ENCODE measurements at regions not wholly inside any gene's neighbourhood (a gene's known extent, or its start where the extent isn't known, plus 50 kb on each side); places are given as distances from the start of the nearest gene placed in this dataset.

DNA sequence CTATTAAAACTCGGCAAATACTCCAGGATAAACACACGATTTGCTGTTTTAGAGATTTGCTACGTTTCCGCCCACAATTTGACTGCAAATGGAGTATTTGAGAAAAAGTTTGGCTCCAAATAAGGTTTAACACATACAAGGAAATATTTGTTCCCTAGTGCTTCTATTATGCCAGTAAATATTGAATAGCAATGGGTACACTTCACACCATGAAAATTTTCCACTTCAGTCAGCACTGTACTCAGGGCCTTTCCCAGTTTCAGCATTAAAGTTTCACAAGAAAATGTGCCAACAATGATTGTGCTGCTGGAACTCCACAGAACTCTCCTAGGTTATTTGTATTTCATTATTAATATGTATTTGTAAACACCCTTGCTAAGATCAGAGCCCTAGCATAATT, 498.0 kb downstream of the TBL1XR1 start:
- Histone ChIP-seq H3K27ac (ENCODE audit: low read depth, low read length) (no peak overlapping the region), H3K4me3 (ENCODE audit: low read depth in 1 of 2, low read length in 2 of 2) (no peak overlapping the region), H3K36me3 (ENCODE audit: insufficient read depth, low read length) (no peaks in the 10 kb centered on the region), H3K9me3 (ENCODE audit: low read length) (no peaks in the 10 kb centered on the region), H3K27me3 (ENCODE audit: control insufficient read depth in 1 of 2, insufficient read depth in 2 of 2, low read length in 2 of 2) (no peaks in the 10 kb centered on the region), H3K4me1 (ENCODE audit: insufficient read depth, low read length) (no peaks in the 10 kb centered on the region), H3K9ac (ENCODE audit: low read length) (no peak overlapping the region)

DNA sequence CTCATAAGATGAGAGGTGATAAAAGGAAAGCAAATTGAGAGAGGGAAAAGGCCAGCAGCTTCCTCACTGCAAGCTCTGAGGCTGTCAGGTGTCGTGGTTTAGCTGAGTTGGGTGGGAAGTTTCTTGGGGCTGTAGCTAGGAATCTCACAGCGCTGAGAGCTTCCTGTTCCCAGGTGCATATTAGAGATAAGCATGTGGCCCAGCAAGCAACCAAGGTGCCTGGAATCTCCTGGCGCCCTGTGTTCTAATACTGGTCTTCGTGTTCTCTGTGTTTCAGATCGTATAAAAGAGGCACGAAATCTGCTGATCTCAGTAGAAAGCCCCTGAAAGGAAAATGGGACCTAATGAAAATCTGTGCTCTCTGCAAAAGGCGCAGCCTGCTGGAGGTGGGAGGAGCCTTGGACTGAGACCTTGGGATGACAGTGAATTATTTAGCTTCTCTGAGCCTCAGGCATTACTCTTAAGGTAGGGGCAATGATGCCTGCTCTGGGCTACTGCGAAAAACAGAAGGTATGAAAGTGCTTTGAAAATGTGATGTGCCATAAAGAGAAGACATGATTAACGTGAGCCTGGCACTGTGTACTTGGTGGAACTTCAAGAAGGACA, 499.9 kb downstream of the TBL1XR1 start:
- Histone ChIP-seq H3K9me3 (ENCODE audit: low read length) (no peaks in the 10 kb centered on the region), H3K9ac (ENCODE audit: low read length) (no peak overlapping the region), H3K4me3 (ENCODE audit: low read depth in 1 of 2, low read length in 2 of 2) (no peak overlapping the region), H3K27me3 (ENCODE audit: control insufficient read depth in 1 of 2, insufficient read depth in 2 of 2, low read length in 2 of 2) (no peaks in the 10 kb centered on the region), H3K27ac (ENCODE audit: low read depth, low read length) (no peak overlapping the region), H3K4me1 (ENCODE audit: insufficient read depth, low read length) (no peaks in the 10 kb centered on the region), H3K36me3 (ENCODE audit: insufficient read depth, low read length) (no peaks in the 10 kb centered on the region)

DNA sequence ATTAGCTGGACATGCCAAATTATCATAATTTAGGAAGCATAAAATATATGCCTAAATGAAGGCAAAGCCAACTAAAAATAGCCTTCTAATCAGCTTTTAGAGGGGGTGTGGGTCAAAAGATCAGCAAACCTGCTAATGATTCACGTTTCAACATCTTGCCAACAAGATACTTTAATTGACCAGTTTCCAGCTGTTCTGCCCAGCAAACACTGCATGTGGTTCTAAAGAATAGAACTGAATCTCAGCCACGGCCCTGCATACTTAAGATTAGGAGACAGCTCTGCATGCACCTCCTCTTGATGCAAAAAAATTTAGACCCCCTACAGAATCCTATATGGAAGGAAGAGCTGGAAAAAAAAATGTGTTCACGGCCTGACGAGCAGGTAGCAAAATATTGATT, 500.5 kb downstream of the TBL1XR1 start:
- no peaks in the 10 kb centered on the region for H3K4me1 ChIP-seq (ENCODE audit: insufficient read depth, low read length)
- H3K36me3 ChIP-seq (ENCODE audit: insufficient read depth, low read length): no peaks in the 10 kb centered on the region
- no peaks in the 10 kb centered on the region for H3K9me3 ChIP-seq (ENCODE audit: low read length)
- H3K27ac ChIP-seq (ENCODE audit: low read depth, low read length): no peak overlapping the region
- H3K4me3 ChIP-seq (ENCODE audit: low read depth in 1 of 2, low read length in 2 of 2): no peak overlapping the region
- no peak overlapping the region for H3K9ac ChIP-seq (ENCODE audit: low read length)
- H3K27me3 ChIP-seq (ENCODE audit: control insufficient read depth in 1 of 2, insufficient read depth in 2 of 2, low read length in 2 of 2): no peaks in the 10 kb centered on the region

DNA sequence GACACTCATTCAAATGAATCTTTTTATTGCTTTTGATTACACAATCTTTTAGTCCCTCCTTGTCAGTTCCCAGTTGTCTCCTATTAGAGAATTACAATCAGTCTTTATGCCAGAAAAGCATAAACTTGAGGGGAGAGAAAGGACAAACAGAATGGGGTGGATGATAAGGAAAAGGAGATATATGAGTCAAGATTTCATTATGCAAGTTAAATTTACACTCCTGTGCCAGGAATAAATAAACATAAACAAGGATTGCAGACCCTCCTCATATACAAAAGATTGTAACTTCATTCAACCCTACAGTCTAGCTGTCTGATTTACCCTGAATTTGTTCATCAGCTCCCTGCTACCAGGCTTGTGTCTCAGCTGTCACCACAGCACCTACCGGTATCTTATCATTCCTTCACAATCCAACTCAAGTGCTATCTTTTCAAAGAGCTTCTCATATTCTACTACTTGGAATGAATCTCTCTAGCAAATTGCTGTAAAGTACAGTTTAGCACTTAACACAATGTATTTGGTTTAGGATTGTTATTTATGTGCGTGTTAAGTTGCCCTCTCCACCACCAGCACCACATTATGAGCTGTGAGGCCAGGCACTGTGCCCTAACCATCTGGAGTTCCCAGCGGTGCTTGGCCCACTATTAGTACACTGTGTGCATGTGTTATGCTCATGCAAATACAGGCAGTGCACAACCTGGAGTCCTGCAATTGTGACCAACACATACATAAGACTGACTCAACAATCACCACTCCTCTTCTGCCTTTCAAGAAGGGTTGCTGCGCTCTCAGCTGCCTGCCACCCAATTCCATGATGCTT, 504.1 kb downstream of the TBL1XR1 start:
- Histone ChIP-seq H3K27me3 (ENCODE audit: control insufficient read depth in 1 of 2, insufficient read depth in 2 of 2, low read length in 2 of 2) (no peaks in the 10 kb centered on the region), H3K4me1 (ENCODE audit: insufficient read depth, low read length) (no peaks in the 10 kb centered on the region), H3K27ac (ENCODE audit: low read depth, low read length) (no peak overlapping the region), H3K4me3 (ENCODE audit: low read depth in 1 of 2, low read length in 2 of 2) (no peak overlapping the region), H3K9me3 (ENCODE audit: low read length) (no peaks in the 10 kb centered on the region), H3K36me3 (ENCODE audit: insufficient read depth, low read length) (no peaks in the 10 kb centered on the region), H3K9ac (ENCODE audit: low read length) (no peak overlapping the region)

DNA sequence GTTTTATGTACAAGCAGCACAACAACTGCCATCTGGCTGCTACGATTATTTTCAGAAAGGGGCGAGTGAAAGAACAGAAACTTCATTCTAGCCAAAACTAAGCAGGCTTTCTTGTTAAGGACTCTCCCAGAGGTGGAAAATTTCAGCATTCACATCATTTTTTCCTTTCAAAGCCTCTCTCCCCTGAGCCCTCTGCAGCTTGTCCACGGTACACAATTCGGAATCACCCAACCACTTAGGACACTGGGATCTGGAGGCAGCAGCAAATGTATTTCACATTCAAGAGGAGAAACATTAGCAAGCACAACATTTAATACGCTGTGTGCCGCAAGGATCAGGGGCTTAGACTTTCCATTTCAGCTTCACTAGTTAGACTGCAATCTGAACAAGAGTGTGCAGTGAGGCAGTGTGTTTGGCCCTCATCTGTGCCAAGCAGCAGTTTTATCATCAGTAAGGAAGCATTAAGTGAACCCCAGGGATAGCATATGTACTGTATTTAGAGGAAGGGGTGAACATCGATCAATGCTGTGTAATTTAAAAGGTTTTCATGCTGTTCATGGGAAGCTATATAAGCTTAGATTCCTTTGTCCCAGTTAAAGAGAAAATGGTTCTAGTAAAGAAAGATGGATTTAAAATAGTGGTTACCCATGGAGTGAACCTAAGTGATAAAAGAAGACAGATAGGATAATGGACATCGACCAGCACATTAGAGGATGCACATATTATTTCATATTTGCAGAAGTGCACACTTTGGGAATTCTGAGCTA, 504.9 kb downstream of the TBL1XR1 start:
- Histone ChIP-seq H3K9me3 (ENCODE audit: low read length) (no peaks in the 10 kb centered on the region), H3K27me3 (ENCODE audit: control insufficient read depth in 1 of 2, insufficient read depth in 2 of 2, low read length in 2 of 2) (no peaks in the 10 kb centered on the region), H3K27ac (ENCODE audit: low read depth, low read length) (no peak overlapping the region), H3K4me1 (ENCODE audit: insufficient read depth, low read length) (no peaks in the 10 kb centered on the region), H3K9ac (ENCODE audit: low read length) (no peak overlapping the region), H3K36me3 (ENCODE audit: insufficient read depth, low read length) (no peaks in the 10 kb centered on the region), H3K4me3 (ENCODE audit: low read depth in 1 of 2, low read length in 2 of 2) (no peak overlapping the region)

DNA sequence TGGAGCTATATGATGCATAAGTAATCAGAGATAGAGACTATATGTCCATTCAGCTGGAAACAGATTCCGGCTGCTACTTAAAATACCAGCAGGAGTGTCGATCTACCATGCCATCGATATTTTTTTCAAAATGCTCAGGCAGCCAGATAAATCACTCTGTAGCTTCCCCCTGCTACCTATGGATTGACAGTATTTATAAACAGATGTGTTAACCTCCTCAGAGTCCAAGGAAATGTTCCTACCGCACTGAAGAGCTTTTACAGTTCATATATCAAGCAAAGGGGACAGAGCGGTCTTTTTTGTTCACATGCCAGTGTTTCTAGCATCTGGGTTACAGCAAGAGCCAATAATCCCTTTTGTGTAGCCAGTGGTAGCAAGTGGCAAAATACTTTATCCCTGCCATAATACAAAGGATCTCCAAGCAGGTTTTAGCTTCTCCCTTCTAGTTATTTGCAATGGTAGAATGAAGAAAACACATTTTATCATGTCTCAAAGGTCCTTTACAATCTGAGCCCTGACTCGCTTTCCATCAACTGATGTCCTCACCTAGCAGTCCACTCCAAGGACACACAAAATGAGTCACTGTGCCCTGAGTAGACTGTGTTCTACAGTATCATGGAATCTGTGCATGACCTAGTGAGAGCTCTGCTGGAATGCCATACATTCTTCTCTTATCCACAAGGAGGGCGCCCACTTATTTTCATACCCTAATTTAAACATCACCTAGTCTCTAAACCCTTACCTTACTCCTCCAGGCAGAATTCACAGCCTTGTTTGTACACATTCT, 507.0 kb downstream of the TBL1XR1 start:
- Histone ChIP-seq H3K4me1 (ENCODE audit: insufficient read depth, low read length) (no peaks in the 10 kb centered on the region), H3K27ac (ENCODE audit: low read depth, low read length) (no peak overlapping the region), H3K9ac (ENCODE audit: low read length) (no peak overlapping the region), H3K4me3 (ENCODE audit: low read depth in 1 of 2, low read length in 2 of 2) (no peak overlapping the region), H3K36me3 (ENCODE audit: insufficient read depth, low read length) (no peaks in the 10 kb centered on the region), H3K27me3 (ENCODE audit: control insufficient read depth in 1 of 2, insufficient read depth in 2 of 2, low read length in 2 of 2) (no peaks in the 10 kb centered on the region), H3K9me3 (ENCODE audit: low read length) (no peaks in the 10 kb centered on the region)

DNA sequence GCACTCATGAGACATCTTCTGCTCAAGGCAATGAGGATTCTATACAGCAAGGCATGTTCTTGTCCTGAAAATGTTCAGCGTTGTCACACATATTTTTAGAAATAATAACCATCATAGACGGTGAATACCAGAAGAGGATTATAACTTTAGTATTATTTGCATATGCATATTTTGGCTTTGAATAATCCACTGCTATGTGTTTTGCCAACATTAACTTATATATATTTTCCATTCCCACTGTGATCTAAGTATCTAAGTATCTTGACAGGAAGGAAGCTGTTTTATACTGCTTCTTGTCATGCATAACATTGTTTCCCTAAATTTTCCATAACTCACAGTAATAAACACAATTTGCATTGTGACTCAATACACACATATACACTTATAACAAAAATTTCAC, 509.5 kb downstream of the TBL1XR1 start:
- Histone ChIP-seq H3K4me3 (ENCODE audit: low read depth in 1 of 2, low read length in 2 of 2) (no peak overlapping the region), H3K36me3 (ENCODE audit: insufficient read depth, low read length) (no peaks in the 10 kb centered on the region), H3K9me3 (ENCODE audit: low read length) (no peaks in the 10 kb centered on the region), H3K27ac (ENCODE audit: low read depth, low read length) (no peak overlapping the region), H3K9ac (ENCODE audit: low read length) (no peak overlapping the region), H3K27me3 (ENCODE audit: control insufficient read depth in 1 of 2, insufficient read depth in 2 of 2, low read length in 2 of 2) (no peaks in the 10 kb centered on the region), H3K4me1 (ENCODE audit: insufficient read depth, low read length) (no peaks in the 10 kb centered on the region)

DNA sequence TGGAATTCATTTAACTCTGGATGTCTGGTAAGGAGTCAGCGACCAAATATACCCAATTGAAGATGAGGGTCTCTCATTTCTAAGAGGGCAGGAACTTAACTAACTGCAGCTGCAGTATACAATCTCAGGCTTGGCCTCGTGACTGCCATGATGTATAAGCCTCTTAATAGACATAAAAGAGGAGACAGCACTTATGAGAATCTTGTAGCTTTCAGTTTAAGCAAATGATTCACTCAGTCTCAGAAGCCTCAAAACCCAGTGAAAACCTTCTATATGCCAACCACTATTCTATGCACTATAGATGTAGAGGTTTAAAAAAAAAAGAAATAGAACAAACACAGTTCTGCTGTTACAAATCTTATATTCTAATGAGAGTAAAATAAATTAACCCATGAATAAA, 513.9 kb downstream of the TBL1XR1 start:
- no peak overlapping the region for H3K9ac ChIP-seq (ENCODE audit: low read length)
- H3K4me3 ChIP-seq (ENCODE audit: low read depth in 1 of 2, low read length in 2 of 2): no peak overlapping the region
- H3K36me3 ChIP-seq (ENCODE audit: insufficient read depth, low read length): no peaks in the 10 kb centered on the region

DNA sequence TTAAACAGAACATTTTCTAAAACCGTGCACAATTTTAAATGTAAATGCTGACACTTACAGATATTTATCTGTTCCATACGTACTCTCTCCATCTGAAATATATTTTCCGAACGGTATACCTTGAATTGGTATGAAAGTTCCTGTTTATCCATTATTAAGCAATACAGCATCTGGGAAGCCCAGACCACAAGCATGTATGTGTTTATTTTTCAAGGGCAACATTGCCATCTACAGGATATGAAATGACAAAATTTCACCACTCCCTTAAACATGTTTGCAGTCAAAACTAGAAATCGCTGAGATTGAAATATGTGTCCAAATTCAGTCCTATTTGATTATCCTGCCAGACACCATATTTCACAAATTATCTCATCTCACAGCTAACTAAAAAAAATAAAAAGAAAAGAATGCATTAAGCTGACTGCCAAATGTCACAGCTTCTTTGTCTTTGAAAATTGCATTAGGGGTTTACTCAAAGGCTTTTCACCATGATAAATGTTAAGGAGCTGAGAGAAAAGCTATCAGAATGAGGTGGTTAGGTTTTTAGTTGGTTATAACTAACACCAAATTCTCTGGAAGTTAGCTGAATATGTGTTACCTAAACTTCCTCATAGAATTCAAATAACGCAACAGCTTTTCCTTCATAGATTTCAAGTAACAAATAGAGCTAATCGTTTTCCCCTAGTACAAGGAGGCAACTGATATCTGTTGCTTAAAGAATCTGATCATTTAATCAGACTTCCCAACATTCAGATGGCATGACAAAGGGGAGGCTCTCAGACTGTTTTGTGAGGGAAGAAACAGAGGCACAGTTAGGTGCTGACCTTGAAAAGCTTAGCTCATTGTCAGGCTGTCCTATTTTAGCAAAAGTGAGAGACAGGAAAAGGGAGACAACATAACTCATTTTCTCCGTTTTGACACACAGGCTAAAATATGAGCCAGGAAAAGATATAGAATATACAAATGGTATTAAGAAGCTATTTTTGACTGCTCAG, 533.1 kb downstream of the TBL1XR1 start:
- Histone ChIP-seq H3K9ac (ENCODE audit: low read length) (no peak overlapping the region), H3K27ac (ENCODE audit: low read depth, low read length) (no peak overlapping the region), H3K9me3 (ENCODE audit: low read length) (no peaks in the 10 kb centered on the region), H3K4me1 (ENCODE audit: insufficient read depth, low read length) (peaks cover 6% of the 10 kb centered on the region), H3K4me3 (ENCODE audit: low read depth in 1 of 2, low read length in 2 of 2) (no peak overlapping the region), H3K27me3 (ENCODE audit: control insufficient read depth in 1 of 2, insufficient read depth in 2 of 2, low read length in 2 of 2) (no peaks in the 10 kb centered on the region), H3K36me3 (ENCODE audit: insufficient read depth, low read length) (no peaks in the 10 kb centered on the region)

More for the DNA sequence above, 513.9 kb downstream of the TBL1XR1 start:
- no peaks in the 10 kb centered on the region for H3K4me1 ChIP-seq (ENCODE audit: insufficient read depth, low read length)
- H3K27ac ChIP-seq (ENCODE audit: low read depth, low read length): no peak overlapping the region
- H3K9me3 ChIP-seq (ENCODE audit: low read length): no peaks in the 10 kb centered on the region
- no peaks in the 10 kb centered on the region for H3K27me3 ChIP-seq (ENCODE audit: control insufficient read depth in 1 of 2, insufficient read depth in 2 of 2, low read length in 2 of 2)

DNA sequence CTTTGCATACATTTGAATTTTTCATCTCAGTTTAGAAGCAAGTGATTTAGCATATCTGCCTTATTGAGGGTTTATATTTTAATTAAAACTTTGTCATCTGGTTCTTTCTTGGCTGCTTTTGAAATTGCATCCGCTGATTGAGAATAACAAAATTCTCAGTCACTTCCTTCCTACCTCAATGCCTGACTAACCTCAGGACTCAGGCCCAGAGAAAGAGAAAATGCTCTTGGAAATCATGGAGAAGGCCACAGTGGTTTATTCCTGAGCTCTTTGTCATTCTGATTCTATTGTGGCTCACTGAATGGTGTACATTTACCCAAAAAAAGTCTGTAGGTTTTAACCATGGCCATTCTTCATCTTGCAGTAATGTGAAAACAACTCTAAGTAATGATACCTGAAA, 533.9 kb downstream of the TBL1XR1 start:
- no peak overlapping the region for H3K4me3 ChIP-seq (ENCODE audit: low read depth in 1 of 2, low read length in 2 of 2)
- H3K27ac ChIP-seq (ENCODE audit: low read depth, low read length): no peak overlapping the region
- H3K27me3 ChIP-seq (ENCODE audit: control insufficient read depth in 1 of 2, insufficient read depth in 2 of 2, low read length in 2 of 2): no peaks in the 10 kb centered on the region
- H3K4me1 ChIP-seq (ENCODE audit: insufficient read depth, low read length): peaks cover 6% of the 10 kb centered on the region
- no peaks in the 10 kb centered on the region for H3K36me3 ChIP-seq (ENCODE audit: insufficient read depth, low read length)
- no peak overlapping the region for H3K9ac ChIP-seq (ENCODE audit: low read length)
- no peaks in the 10 kb centered on the region for H3K9me3 ChIP-seq (ENCODE audit: low read length)
